Stimulated activated naive CD4-positive, alpha-beta T cell (primary cell): ENCODE measurements at regions not wholly inside any gene's neighbourhood (a gene's known extent, or its start where the extent isn't known, plus 50 kb on each side); places are given as distances from the start of the nearest gene placed in this dataset.
"Not testable (repeated sequence)": the region's sequence is repeated elsewhere in the genome, so short reads cannot be mapped to it uniquely, and the experiment has no call there.

Source experiments
- DNase-seq, 6 experiments: peaks; one replicate each; lab custom pipeline; 2025; lab: John Stamatoyannopoulos, UW

GRCh38 chr5:122669709-122670108 is 105.2 kb upstream of the SNX2 start:
- not testable (repeated sequence) for DNase-seq

GRCh38 chr5:122673343-122673742 is 101.5 kb upstream of the SNX2 start:
- no peak for DNase-seq

DNA sequence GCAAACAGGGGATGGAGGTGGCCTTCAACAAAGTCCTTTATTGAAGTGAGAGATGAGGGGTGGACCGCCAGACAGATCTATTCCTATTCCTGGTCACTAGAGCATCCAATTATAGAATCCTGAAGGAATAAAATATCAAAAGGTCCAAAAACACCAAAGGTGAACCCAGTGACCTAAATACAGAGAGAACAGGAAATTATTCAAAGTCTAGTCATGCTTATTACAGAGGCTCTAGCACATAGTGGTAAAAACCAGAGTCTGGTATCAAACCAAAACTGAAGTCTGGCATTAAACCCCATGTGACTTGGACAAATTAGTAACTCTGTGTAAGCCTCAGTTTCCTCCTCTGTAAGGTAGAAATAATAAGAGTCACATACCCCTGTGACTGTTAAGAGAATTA is 100.5 kb upstream of the SNX2 start:
- no peak for DNase-seq

GRCh38 chr5:122680623-122681350 is 94.1 kb upstream of the SNX2 start:
- no peak for DNase-seq

DNA sequence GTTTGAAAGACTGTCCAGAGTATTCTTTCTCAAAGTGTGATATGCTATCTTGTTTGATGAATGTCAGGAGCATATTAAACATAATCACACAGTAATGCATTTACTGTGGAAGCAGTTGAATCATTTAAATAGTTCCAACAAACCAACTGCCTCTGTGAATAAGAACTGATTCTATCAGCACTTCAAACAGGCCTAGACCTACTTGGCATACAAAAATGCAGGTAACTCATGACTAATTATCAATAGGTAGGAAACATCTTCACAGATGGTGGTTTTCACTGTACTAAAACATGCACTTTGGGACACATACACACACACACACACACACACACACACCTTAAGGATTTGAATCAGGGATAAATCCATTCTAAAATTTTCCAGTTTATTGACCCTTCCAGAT is 91.2 kb upstream of the SNX2 start:
- DNase-seq, result no peak

DNA sequence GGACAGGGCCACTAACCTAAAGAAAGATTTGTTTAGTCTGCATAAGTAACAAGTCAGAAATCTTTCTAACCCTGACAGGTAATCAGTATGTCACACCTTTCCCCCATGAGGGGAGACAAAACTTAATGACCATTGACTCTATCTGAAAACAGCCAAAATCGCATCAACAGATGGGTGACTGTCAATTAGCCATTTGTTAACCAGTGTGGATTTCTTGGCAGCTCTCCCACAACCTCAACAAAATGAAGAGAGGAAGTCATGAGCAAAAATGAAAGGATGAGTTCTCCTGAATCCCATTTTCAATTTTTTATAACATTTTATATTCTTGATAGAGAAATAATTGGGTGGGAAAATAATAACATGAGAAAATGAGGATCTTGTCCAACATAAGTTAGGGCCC is 84.6 kb upstream of the SNX2 start:
- no peak for DNase-seq

DNA sequence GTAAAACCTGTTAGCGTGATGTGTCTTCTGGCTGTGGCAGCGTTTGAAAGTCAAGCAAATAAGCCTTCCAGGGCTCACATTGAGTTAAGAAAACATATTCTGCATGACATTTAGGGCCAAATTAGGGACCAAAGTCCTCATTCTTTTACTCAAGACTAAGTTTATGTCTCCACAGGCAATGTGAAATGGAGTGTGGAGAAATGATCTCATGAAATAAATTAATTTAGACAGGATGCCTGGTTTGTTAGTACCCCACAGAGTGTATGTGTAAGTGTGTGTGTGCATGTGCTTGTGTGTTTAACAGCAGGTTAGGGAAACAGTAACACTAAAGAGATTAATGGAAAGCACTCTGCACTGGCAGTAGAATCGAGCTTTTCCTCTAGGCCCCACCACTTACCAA is 82.9 kb upstream of the SNX2 start:
- DNase-seq, result no peak

GRCh38 chr5:122693963-122694362 is 80.9 kb upstream of the SNX2 start:
- DNase-seq, result no peak

GRCh38 chr5:122694884-122695283 is 80.0 kb upstream of the SNX2 start:
- no peak for DNase-seq

- DNase-seq, result not testable (repeated sequence)
These were observed 78.1 kb upstream of the SNX2 start for GRCh38 chr5:122696735-122697134.

GRCh38 chr5:122697191-122697590 is 77.7 kb upstream of the SNX2 start:
- no peak for DNase-seq

- no peak for DNase-seq
These were observed 75.7 kb upstream of the SNX2 start for GRCh38 chr5:122699201-122699600.

GRCh38 chr5:122701640-122702523 is 73.0 kb upstream of the SNX2 start:
- DNase-seq, result no peak

- no peak for DNase-seq
These were observed 72.4 kb upstream of the SNX2 start for GRCh38 chr5:122702524-122702875.

DNA sequence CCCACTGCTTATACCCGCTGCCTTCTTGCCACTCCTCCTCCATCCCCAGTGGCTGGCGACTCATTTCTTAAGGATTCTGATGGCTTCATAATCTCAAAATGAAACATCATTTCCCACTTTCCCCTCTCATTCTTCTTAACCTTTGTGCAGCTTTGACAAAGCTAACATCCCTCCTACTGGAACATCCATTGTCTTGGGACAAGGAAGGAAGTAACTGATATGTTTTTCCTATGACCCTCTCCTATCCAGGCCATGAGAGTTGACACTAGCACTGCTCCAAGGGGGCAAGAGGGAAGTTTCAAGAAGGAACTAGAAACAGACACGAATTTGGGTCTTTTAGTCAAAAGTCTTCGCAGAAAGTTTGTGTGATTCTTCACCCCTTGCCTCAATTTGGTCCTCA is 71.7 kb upstream of the SNX2 start:
- no peak for DNase-seq

DNA sequence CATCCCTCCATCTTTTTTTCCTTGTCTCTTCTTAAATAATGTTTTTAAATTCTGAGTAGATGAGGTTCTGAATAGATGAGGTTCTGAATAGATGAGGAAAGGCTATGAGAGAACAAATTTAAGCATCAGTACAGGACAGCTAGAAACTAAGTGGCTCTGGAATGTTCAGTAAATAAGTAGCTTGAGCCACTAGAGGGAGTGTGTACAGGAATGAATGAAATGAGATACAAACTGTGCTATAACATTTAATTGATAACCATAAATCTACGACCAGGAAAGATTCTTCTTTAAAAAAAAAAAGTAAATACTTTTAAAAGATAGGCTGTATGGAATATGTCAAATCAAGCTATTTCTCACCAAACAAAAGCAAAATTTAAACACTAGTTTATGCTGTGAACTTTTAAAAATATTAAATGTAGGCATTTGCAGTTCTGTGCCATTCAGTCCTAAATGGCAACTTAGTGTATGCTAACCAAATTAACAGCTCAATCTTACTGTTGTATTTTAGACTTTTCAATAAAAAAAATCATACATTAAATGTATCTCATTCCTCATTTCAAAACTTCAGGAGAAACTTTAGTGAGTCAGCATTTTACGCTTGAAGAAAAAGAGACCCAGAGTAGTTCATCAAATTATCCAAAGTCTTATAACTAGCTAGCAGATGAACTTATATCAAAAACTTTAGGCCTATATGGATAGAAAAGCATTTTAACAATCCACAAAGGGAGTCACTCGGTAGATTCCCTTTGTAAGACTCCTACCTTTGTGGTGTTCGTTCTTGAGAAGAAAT is 70.4 kb upstream of the SNX2 start:
- DNase-seq, result peak in 1 of 6 experiments; percentile 4

DNA sequence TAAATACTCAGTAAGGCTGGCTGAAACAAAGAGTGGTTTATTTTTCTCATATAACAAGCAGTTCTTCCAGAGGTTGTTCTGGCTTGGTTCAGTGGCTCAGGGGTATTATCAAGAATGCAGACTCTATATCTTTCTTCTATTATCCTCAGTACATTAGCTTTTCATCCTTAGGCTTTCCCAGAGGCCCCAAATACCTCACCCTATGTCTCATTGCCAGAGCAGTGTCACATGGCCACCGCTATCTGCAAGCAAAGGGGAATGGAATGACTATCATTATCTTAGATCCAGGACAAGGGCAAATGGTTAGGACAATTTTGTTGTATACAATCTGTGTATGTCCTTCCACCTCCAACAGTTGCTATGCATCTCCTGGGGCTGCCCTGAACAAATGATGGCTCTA is 69.0 kb upstream of the SNX2 start:
- DNase-seq, result no peak

DNA sequence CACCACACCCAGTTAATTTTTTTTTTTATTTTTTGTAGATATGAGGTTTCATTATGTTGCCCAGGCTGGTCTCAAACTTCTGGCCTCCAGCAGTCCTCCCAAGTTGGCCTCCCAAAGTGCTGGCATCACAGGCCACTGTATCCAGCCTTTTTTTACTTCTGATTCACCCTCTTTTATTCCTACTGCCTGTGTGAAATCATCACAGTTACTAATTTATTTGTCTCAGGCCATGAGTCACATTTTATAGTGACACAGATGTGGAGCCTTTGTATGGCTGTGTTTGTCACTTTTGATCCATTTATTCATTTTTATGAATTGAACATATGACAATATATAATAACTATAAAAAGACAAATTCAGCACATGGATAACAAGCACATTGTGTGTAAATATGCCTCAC is 67.1 kb upstream of the SNX2 start:
- DNase-seq, result no peak

- no peak for DNase-seq
These were observed 61.8 kb upstream of the SNX2 start for GRCh38 chr5:122713041-122713440.

DNA sequence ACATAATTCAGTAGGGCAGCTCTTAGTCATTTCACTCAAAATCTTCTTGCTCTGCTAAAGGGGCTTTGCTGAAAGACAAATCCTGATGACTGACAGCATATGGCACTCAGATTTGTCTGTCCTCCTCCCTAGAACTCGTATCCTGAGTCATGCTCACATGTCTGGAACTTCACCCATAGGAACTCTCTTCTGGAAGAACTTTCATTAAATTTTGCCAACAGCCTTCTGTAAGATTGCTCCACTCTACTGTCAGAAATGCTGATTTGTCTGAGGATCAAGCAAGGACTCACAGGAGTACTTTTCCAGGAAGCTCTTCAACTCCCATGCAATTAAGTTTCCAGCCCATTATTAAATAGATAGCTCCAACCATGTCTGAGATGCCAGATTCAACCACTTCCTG is 59.8 kb upstream of the SNX2 start:
- DNase-seq, result no peak

DNA sequence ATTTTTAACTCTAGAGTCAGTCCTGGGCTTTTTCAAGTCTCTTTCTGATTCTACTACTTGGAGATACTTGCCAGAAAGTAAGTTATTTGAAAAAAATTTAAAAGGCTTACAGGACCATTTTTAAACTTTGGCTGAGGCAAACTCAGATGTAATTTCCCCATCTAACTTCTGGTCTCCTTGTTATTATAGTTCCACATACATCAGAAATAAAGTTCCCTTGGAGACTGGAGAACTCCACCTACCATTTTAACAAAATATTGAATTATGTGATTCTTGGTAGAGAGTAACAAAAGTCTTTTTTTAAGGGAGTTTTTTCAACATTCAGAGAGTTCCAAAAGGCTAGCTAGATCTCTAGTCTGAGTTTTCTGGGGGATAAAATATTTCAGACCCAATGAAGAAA is 56.3 kb upstream of the SNX2 start:
- DNase-seq, result no peak

DNA sequence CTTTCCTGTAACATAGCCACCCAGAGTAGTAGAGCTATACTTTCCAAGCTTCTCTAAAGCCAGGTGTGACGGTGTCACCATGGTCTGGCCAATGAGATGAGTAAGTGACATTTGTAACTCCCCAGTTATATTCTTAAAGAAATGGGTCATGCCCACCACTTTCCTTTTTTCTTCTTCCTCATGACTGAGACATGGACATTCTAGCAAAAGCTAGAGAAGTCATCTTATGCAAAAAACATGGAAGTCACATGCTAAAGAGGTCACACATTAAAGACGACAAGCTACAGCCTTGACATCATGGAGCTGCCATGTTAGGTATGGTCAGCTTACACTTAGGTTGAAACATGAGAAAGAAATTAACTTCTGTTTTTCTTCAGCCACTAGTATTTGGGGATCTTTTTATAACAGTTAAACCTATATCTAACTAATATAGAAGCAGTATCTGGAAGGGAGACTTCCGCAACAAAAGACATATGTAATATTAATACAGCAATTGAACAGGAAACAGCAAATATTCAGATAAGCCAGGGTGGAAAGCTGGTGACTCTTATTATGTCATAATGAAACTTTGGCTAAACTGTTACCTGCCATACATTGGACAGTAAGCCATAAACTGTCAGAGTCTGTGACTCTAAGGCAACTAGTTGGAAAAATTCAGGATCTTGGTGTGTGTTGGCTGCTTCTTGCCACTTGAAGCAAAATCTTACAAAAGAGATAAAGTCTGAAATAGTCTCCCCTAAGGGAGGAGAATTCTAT is 54.7 kb upstream of the SNX2 start:
- no peak for DNase-seq
